Esophagus mucosa (tissue), 1 donor: ENCODE measurements at regions not wholly inside any gene's neighbourhood (a gene's known extent, or its start where the extent isn't known, plus 50 kb on each side); places are given as distances from the start of the nearest gene placed in this dataset.

Experiments
- ATAC-seq: fragments of 200-7000 bp; cut with Tn5 transposase; one replicate; pipeline ENCODE4 v1.9.1; 2020
- donor health status: DM: yes; HTN: yes; CAD: no.

- no peak for ATAC-seq
These were observed 286.9 kb upstream of the NFE2L3 start for GRCh38 chr7:25864943-25865751.

- ATAC-seq = no peak
These were observed 283.5 kb upstream of the NFE2L3 start for GRCh38 chr7:25868509-25868908.

GRCh38 chr7:25870574-25870973 is 281.4 kb upstream of the NFE2L3 start:
- no peak for ATAC-seq

GRCh38 chr7:25876092-25876491 is 275.9 kb upstream of the NFE2L3 start:
- ATAC-seq = no peak

GRCh38 chr7:25877802-25878789 is 273.9 kb upstream of the NFE2L3 start:
- ATAC-seq = no peak

- ATAC-seq = no peak
These were observed 272.2 kb upstream of the NFE2L3 start for GRCh38 chr7:25879799-25880198.

GRCh38 chr7:25881317-25882037 is 270.5 kb upstream of the NFE2L3 start:
- ATAC-seq = no peak

- ATAC-seq = no peak
These were observed 269.7 kb upstream of the NFE2L3 start for GRCh38 chr7:25882151-25882773.

GRCh38 chr7:25884265-25884828 is 267.7 kb upstream of the NFE2L3 start:
- ATAC-seq = no peak

- no peak for ATAC-seq
These were observed 266.9 kb upstream of the NFE2L3 start for GRCh38 chr7:25885057-25885576.

- ATAC-seq = peak; percentile 17
These were observed 265.4 kb upstream of the NFE2L3 start for GRCh38 chr7:25886387-25887240.

- no peak for ATAC-seq
These were observed 264.7 kb upstream of the NFE2L3 start for GRCh38 chr7:25887266-25887665.

GRCh38 chr7:25887795-25888559 is 264.0 kb upstream of the NFE2L3 start:
- ATAC-seq = no peak

- no peak for ATAC-seq
These were observed 262.2 kb upstream of the NFE2L3 start for GRCh38 chr7:25889765-25890164.

GRCh38 chr7:25891591-25891990 is 260.4 kb upstream of the NFE2L3 start:
- no peak for ATAC-seq

- no peak for ATAC-seq
These were observed 258.6 kb upstream of the NFE2L3 start for GRCh38 chr7:25893436-25893835.

GRCh38 chr7:25894002-25894901 is 257.7 kb upstream of the NFE2L3 start:
- peak; percentile 87 for ATAC-seq

GRCh38 chr7:25894902-25895791 is 256.9 kb upstream of the NFE2L3 start:
- peak; percentile 50 for ATAC-seq
